ENCODE measurements at regions not wholly inside any gene's neighbourhood (a gene's known extent, or its start where the extent isn't known, plus 50 kb on each side); places are given as distances from the start of the nearest gene placed in this dataset.

GRCh38 chr11:115715251-115715770 lies 211.1 kb upstream of the CADM1 start:
- peak in 1 of 2 experiments; percentile 50 for DNase-seq
- peaks cover 12% of the 10 kb centered on the region for H3K4me1 Mint-ChIP-seq (ENCODE audit: low read depth, unreplicated experiment)
- peak overlapping the region; percentile 49 for H3K27ac Mint-ChIP-seq (ENCODE audit: unreplicated experiment)
- CTCF ChIA-PET: interaction anchor here (0.6 kb wide), 1 partner anchor 270 kb away, joined by 3 read pairs; no protein-coding TSS in a partner anchor
- intact Hi-C loops (cut with micrococcal nuclease; ENCODE audit: unreplicated experiment): no loop called here
- Histone ChIP-seq H3K27me3 (replicated peaks; ENCODE audit: control insufficient read depth, insufficient read depth, low read length) (no peaks in the 10 kb centered on the region), H3K9me3 (no peaks in the 10 kb centered on the region), H3K4me1 (peaks cover 16% of the 10 kb centered on the region), H3K36me3 (ENCODE audit: control insufficient read depth, insufficient read depth, low read length) (no peaks in the 10 kb centered on the region), H3K4me3 (ENCODE audit: low read depth, low read length) (no peak overlapping the region)
- H3K36me3 Mint-ChIP-seq (ENCODE audit: insufficient read depth, unreplicated experiment): no peaks in the 10 kb centered on the region
- no peak for TF ChIP-seq CTCF (IDR thresholded peaks at IDR 0.05; ENCODE audit: insufficient read depth in 1 of 2, low read depth in 1 of 2, low read length in 1 of 2, severe bottlenecking in 1 of 2, unreplicated experiment in 1 of 2)
- no peak overlapping the region for H3K4me3 Mint-ChIP-seq (ENCODE audit: unreplicated experiment)
- no peaks in the 10 kb centered on the region for H3K9me3 Mint-ChIP-seq (ENCODE audit: unreplicated experiment)
- POLR2A ChIA-PET: interaction anchor here (0.6 kb wide), 1 partner anchor 53 kb away, joined by 4 read pairs; no protein-coding TSS in a partner anchor
- no TSS peak for BruUV-seq (replicated peaks)
- no peaks in the 10 kb centered on the region for H3K27me3 Mint-ChIP-seq (ENCODE audit: insufficient read depth, unreplicated experiment)

GRCh38 chr11:115712296-115712695 lies 208.1 kb upstream of the CADM1 start:
- Mint-ChIP-seq H3K27me3 (ENCODE audit: insufficient read depth, unreplicated experiment) (peaks cover 5% of the 10 kb centered on the region), H3K36me3 (ENCODE audit: insufficient read depth, unreplicated experiment) (no peaks in the 10 kb centered on the region), H3K27ac (ENCODE audit: unreplicated experiment) (no peak overlapping the region), H3K9me3 (ENCODE audit: unreplicated experiment) (no peaks in the 10 kb centered on the region), H3K4me1 (ENCODE audit: low read depth, unreplicated experiment) (peaks cover 12% of the 10 kb centered on the region), H3K4me3 (ENCODE audit: unreplicated experiment) (no peak overlapping the region)
- BruUV-seq (replicated peaks): no TSS peak
- intact Hi-C loops (cut with micrococcal nuclease; ENCODE audit: unreplicated experiment): no loop called here
- H3K36me3 ChIP-seq (ENCODE audit: control insufficient read depth, insufficient read depth, low read length): no peaks in the 10 kb centered on the region
- ChIA-PET POLR2A (no interaction called here), CTCF (no interaction called here)
- no peak for DNase-seq
- H3K27me3 ChIP-seq (replicated peaks; ENCODE audit: control insufficient read depth, insufficient read depth, low read length): no peaks in the 10 kb centered on the region
- H3K4me3 ChIP-seq (ENCODE audit: low read depth, low read length): no peak overlapping the region
- no peak for TF ChIP-seq CTCF (IDR thresholded peaks at IDR 0.05; ENCODE audit: insufficient read depth in 1 of 2, low read depth in 1 of 2, low read length in 1 of 2, severe bottlenecking in 1 of 2, unreplicated experiment in 1 of 2)
- no peaks in the 10 kb centered on the region for H3K9me3 ChIP-seq
- peaks cover 16% of the 10 kb centered on the region for H3K4me1 ChIP-seq

GRCh38 chr11:115710980-115711379 lies 206.8 kb upstream of the CADM1 start:
- TF ChIP-seq CTCF (IDR thresholded peaks at IDR 0.05; ENCODE audit: insufficient read depth in 1 of 2, low read depth in 1 of 2, low read length in 1 of 2, severe bottlenecking in 1 of 2, unreplicated experiment in 1 of 2): no peak
- Histone ChIP-seq H3K27me3 (replicated peaks; ENCODE audit: control insufficient read depth, insufficient read depth, low read length) (no peaks in the 10 kb centered on the region), H3K9me3 (no peaks in the 10 kb centered on the region), H3K36me3 (ENCODE audit: control insufficient read depth, insufficient read depth, low read length) (no peaks in the 10 kb centered on the region), H3K4me3 (ENCODE audit: low read depth, low read length) (no peak overlapping the region), H3K4me1 (peaks cover 13% of the 10 kb centered on the region)
- Mint-ChIP-seq H3K9me3 (ENCODE audit: unreplicated experiment) (no peaks in the 10 kb centered on the region), H3K27me3 (ENCODE audit: insufficient read depth, unreplicated experiment) (peaks cover 5% of the 10 kb centered on the region), H3K4me1 (ENCODE audit: low read depth, unreplicated experiment) (peaks cover 12% of the 10 kb centered on the region), H3K27ac (ENCODE audit: unreplicated experiment) (no peak overlapping the region), H3K36me3 (ENCODE audit: insufficient read depth, unreplicated experiment) (no peaks in the 10 kb centered on the region), H3K4me3 (ENCODE audit: unreplicated experiment) (no peak overlapping the region)
- CTCF ChIA-PET: no interaction called here
- BruUV-seq (replicated peaks): no TSS peak
- DNase-seq: no peak
- intact Hi-C loops (cut with micrococcal nuclease; ENCODE audit: unreplicated experiment): no loop called here
- POLR2A ChIA-PET: no interaction called here

All from Caco-2 (cell line).